ENCODE measurements at regions not wholly inside any gene's neighbourhood (a gene's known extent, or its start where the extent isn't known, plus 50 kb on each side); places are given as distances from the start of the nearest gene placed in this dataset.

GRCh38 chr1:218513328-218513727, 168.2 kb downstream of the TGFB2 start:
- TF ChIP-seq CTCF (IDR thresholded peaks at IDR 0.05) = no peak
- TF ChIP-seq POLR2AphosphoS5 (IDR thresholded peaks at IDR 0.05) = no peak
- no peak for TF ChIP-seq POLR2A (IDR thresholded peaks at IDR 0.05)
- TF ChIP-seq EP300 (IDR thresholded peaks at IDR 0.05) = no peak

Measured in upper lobe of left lung (tissue), 4 donors.